Endothelial cell of umbilical vein (primary cell): ENCODE measurements at regions not wholly inside any gene's neighbourhood (a gene's known extent, or its start where the extent isn't known, plus 50 kb on each side); places are given as distances from the start of the nearest gene placed in this dataset.

Experiments used
- BruUV-seq: library from RNA; stranded (reverse); fragments of 400-500 nt; replicated peaks from 2 replicates; lab custom pipeline; 2021; lab: Mats Ljungman, UMichigan
- CTCF ChIA-PET: fragments of 300-600, 350-600 bp; sonication (Branson Sonifier 250); formaldehyde crosslinking; loops from one replicate; lab custom pipeline; 2021; ENCODE audit warnings: antibody characterized with exemption, inconsistent platforms; lab: Charles Lee
- POLR2A ChIA-PET: fragments of 300-600, 350-600 bp; sonication (Branson Sonifier 250); formaldehyde crosslinking; loops from one replicate; lab custom pipeline; 2021; ENCODE audit warnings: antibody characterized with exemption, inconsistent platforms; lab: Charles Lee
- DNase-seq: peaks from one replicate; pipeline ENCODE4 v3.0.0-alpha.2; 2011; ENCODE audit warnings: low read depth, low spot score
- FAIRE-seq: peaks from 2 replicates; lab custom pipeline; 2011; peaks lifted over from hg19 to GRCh38; lab: Jason Lieb, UNC
- H2AFZ ChIP-seq: 2 replicates; pipeline ENCODE4 v1.6.0; 2012; ENCODE audit warnings: low read depth, low read length, control low read depth, inconsistent platforms
- H3K27ac ChIP-seq: 2 replicates; pipeline ENCODE4 v1.5.1; 2011; ENCODE audit warnings: low read depth, mild to moderate bottlenecking, control low read depth, low read length, moderate library complexity; ENCODE audit not compliant: insufficient read depth
- H3K27me3 ChIP-seq, 2 experiments: 2 replicates each; pipeline versions ENCODE4 v1.6.0 to v1.6.1; 2011; ENCODE audit warnings: low read length in 2 of 2, mixed read lengths in 1 of 2; ENCODE audit not compliant: control insufficient read depth in 2 of 2, insufficient read depth in 2 of 2
- H3K36me3 ChIP-seq, 2 experiments: 2 replicates in 1 of 2; 3 replicates in 1 of 2; pipeline ENCODE4 v1.5.1; 2011; ENCODE audit warnings: low read length in 2 of 2, mild to moderate bottlenecking in 1 of 2, moderate library complexity in 1 of 2; ENCODE audit not compliant: control insufficient read depth in 2 of 2, insufficient read depth in 2 of 2; ENCODE audit errors: extremely low read depth in 1 of 2
- H3K4me1 ChIP-seq: 3 replicates; pipeline ENCODE4 v1.5.1; 2011; ENCODE audit warnings: mild to moderate bottlenecking, low read length; ENCODE audit not compliant: control insufficient read depth, insufficient read depth; ENCODE audit errors: extremely low read depth
- H3K4me2 ChIP-seq: 2 replicates; pipeline ENCODE4 v1.6.1; 2011; ENCODE audit warnings: low read length, control low read depth, mixed read lengths; ENCODE audit not compliant: insufficient read depth
- H3K4me3 ChIP-seq, 3 experiments: fragments of 200-600 bp in 1 of 3; sonication (generic), shearing (Covaris generic) in 1 of 3; replicated peaks in 1 of 3; 2 replicates each; pipeline ENCODE4 v1.5.1; 2011 to 2016; ENCODE audit warnings: control low read depth in 3 of 3, low read length in 3 of 3, mild to moderate bottlenecking in 2 of 3, inconsistent platforms in 1 of 3, low read depth in 1 of 3, moderate library complexity in 1 of 3; ENCODE audit not compliant: insufficient read depth in 1 of 3
- H3K79me2 ChIP-seq: 2 replicates; pipeline ENCODE4 v1.6.0; 2012; ENCODE audit warnings: low read length, inconsistent platforms; ENCODE audit not compliant: control insufficient read depth, insufficient read depth
- H3K9ac ChIP-seq: replicated peaks from 2 replicates; pipeline ENCODE3; 2011; ENCODE audit warnings: low read length, control low read depth; ENCODE audit not compliant: insufficient read depth; ENCODE audit errors: extremely low read depth
- H3K9me1 ChIP-seq: replicated peaks from 3 replicates; pipeline ENCODE4 v1.6.0; 2011; ENCODE audit warnings: mild to moderate bottlenecking, low read length; ENCODE audit not compliant: control insufficient read depth, insufficient read depth; ENCODE audit errors: extremely low read depth
- H3K9me3 ChIP-seq: replicated peaks from 2 replicates; pipeline ENCODE4 v1.5.1; 2012; ENCODE audit warnings: low read length, inconsistent platforms; ENCODE audit not compliant: control insufficient read depth, insufficient read depth
- H4K20me1 ChIP-seq: replicated peaks from 2 replicates; pipeline ENCODE3; 2011; ENCODE audit warnings: mild to moderate bottlenecking, low read length; ENCODE audit not compliant: control insufficient read depth, insufficient read depth; ENCODE audit errors: extremely low read depth
- EZH2 ChIP-seq: IDR thresholded peaks from 2 replicates; pipeline ENCODE4 v1.6.1; 2012; ENCODE audit warnings: borderline replicate concordance, low read depth, mild to moderate bottlenecking, moderate library complexity, low read length, inconsistent platforms; ENCODE audit not compliant: severe bottlenecking
- FOS ChIP-seq: IDR thresholded peaks from 2 replicates; pipeline ENCODE4 v1.6.1; 2011; ENCODE audit warnings: mild to moderate bottlenecking, low read length, moderate library complexity, borderline replicate concordance; ENCODE audit not compliant: insufficient read depth
- GATA2 ChIP-seq: IDR thresholded peaks from 2 replicates; pipeline ENCODE4 v1.7.0; 2011; ENCODE audit warnings: low read depth, mild to moderate bottlenecking, moderate library complexity, mixed read lengths, low read length; ENCODE audit not compliant: insufficient read length, insufficient read depth
- JUN ChIP-seq: IDR thresholded peaks from 2 replicates; pipeline ENCODE4 v1.6.1; 2011; ENCODE audit warnings: borderline replicate concordance, low read depth; ENCODE audit not compliant: insufficient read length, insufficient read depth
- MYC ChIP-seq: IDR thresholded peaks from one replicate; pipeline ENCODE4 v1.6.1; 2011; ENCODE audit warnings: mild to moderate bottlenecking, low read depth, low read length
- POLR2A ChIP-seq: IDR thresholded peaks from 2 replicates; pipeline ENCODE4 v1.6.1; 2012; ENCODE audit warnings: low read depth, mild to moderate bottlenecking, control low read depth, low read length
- POLR2AphosphoS5 ChIP-seq: IDR thresholded peaks from 2 replicates; pipeline ENCODE4 v1.6.1; 2012; ENCODE audit warnings: low read depth, mild to moderate bottlenecking, control low read depth, low read length, moderate library complexity; ENCODE audit not compliant: insufficient read depth
- dilution Hi-C: fragments of 300-500 bp; cut with MboI; formaldehyde crosslinking; loops from one replicate; pipeline ENCODE4 v1.15.0; 2019; ENCODE audit warnings: low sequenced_read_pairs; ENCODE audit not compliant: extremely low pct_ligation_motif_present
- intact Hi-C: fragments of 100-400 bp; cut with micrococcal nuclease; formaldehyde crosslinking; loops from one replicate; pipeline ENCODE4 v1.10.0; 2022
- TF ChIP-seq, protein P1 (sequence below), 2 donors: IDR thresholded peaks; 1 replicate in 1 of 2; 2 replicates in 1 of 2; pipeline ENCODE4 v1.5.1; 2011; ENCODE audit warnings: low read length in 2 of 2, mild to moderate bottlenecking in 2 of 2, moderate library complexity in 2 of 2, control low read depth in 1 of 2, inconsistent platforms in 1 of 2, low read depth in 1 of 2; ENCODE audit not compliant: insufficient read depth in 1 of 2; ENCODE audit errors: extremely low read depth in 1 of 2
- TF ChIP-seq, protein P2 (sequence below): IDR thresholded peaks from 2 replicates; pipeline ENCODE4 v1.6.1; 2011; ENCODE audit not compliant: insufficient read depth, insufficient read length

GRCh38 chr15:57861815-57862586, 155.5 kb downstream of the POLR2M start:
- no TSS peak for BruUV-seq
- H3K4me1 ChIP-seq = peaks cover 10% of the 10 kb centered on the region
- H3K4me2 ChIP-seq = peak overlapping the region; percentile 39
- H3K79me2 ChIP-seq = no peaks in the 10 kb centered on the region
- no peak overlapping the region for H3K4me3 ChIP-seq
- H3K9ac ChIP-seq = no peak overlapping the region
- FAIRE-seq (peak; percentile 87), DNase-seq (peak; percentile 91)
- dilution Hi-C loops = loop anchor here (25.0 kb wide), 1 partner anchor 200 kb away; the partner anchor contains the start of gene ALDH1A2
- POLR2A ChIA-PET = no interaction called here
- H3K36me3 ChIP-seq = no peaks in the 10 kb centered on the region
- intact Hi-C loops = loop anchor here (1.0 to 5.0 kb wide), 5 partner anchors 111 to 522 kb away; no protein-coding TSS in a partner anchor
- peaks cover 0 to 2% of the 10 kb centered on the region in 2 experiments for H3K27me3 ChIP-seq
- TF ChIP-seq POLR2AphosphoS5 = no peak
- TF ChIP-seq, protein P1, sequence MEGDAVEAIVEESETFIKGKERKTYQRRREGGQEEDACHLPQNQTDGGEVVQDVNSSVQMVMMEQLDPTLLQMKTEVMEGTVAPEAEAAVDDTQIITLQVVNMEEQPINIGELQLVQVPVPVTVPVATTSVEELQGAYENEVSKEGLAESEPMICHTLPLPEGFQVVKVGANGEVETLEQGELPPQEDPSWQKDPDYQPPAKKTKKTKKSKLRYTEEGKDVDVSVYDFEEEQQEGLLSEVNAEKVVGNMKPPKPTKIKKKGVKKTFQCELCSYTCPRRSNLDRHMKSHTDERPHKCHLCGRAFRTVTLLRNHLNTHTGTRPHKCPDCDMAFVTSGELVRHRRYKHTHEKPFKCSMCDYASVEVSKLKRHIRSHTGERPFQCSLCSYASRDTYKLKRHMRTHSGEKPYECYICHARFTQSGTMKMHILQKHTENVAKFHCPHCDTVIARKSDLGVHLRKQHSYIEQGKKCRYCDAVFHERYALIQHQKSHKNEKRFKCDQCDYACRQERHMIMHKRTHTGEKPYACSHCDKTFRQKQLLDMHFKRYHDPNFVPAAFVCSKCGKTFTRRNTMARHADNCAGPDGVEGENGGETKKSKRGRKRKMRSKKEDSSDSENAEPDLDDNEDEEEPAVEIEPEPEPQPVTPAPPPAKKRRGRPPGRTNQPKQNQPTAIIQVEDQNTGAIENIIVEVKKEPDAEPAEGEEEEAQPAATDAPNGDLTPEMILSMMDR (IDR thresholded peaks at IDR 0.05; ENCODE audit: extremely low read depth in 1 of 2, insufficient read depth in 1 of 2, low read depth in 1 of 2, low read length in 2 of 2) = no peak
- TF ChIP-seq FOS = peak; percentile 87
- peak; percentile 72 for TF ChIP-seq GATA2
- TF ChIP-seq MYC = no peak
- TF ChIP-seq JUN = peak; percentile 88
- TF ChIP-seq, protein P2, sequence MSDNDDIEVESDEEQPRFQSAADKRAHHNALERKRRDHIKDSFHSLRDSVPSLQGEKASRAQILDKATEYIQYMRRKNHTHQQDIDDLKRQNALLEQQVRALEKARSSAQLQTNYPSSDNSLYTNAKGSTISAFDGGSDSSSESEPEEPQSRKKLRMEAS = no peak
- no peak for TF ChIP-seq POLR2A
- no peak for TF ChIP-seq EZH2
- no peak overlapping the region for H2AFZ ChIP-seq
- H3K9me1 ChIP-seq = no peaks in the 10 kb centered on the region
- H3K27ac ChIP-seq = peak overlapping the region; percentile 45
- H4K20me1 ChIP-seq = no peaks in the 10 kb centered on the region
- CTCF ChIA-PET = interaction anchor here (0.8 to 15.8 kb wide), 22 partner anchors 11 to 320 kb away, joined by 3 to 714 read pairs (median 14); partner anchors contain the start of gene ALDH1A2
- no peaks in the 10 kb centered on the region for H3K9me3 ChIP-seq
